Natural killer cell (primary cell): ENCODE measurements at regions not wholly inside any gene's neighbourhood (a gene's known extent, or its start where the extent isn't known, plus 50 kb on each side); places are given as distances from the start of the nearest gene placed in this dataset.
"Not testable (repeated sequence)": the region's sequence is repeated elsewhere in the genome, so short reads cannot be mapped to it uniquely, and the experiment has no call there.

Source experiments
- ATAC-seq, 3 donors: fragments of 150-1000 bp in 2 of 3; fragments of 200-7000 bp in 1 of 3; cut with Tn5 transposase; 1 replicate in 1 of 3; 2 replicates in 2 of 3; pipeline ENCODE4 v1.10.0; 2021; ENCODE audit warnings: mild to moderate bottlenecking in 2 of 3, moderate library complexity in 2 of 3
- DNase-seq, 2 donors: peaks; one replicate each; pipeline versions ENCODE4 v3.0.0 to v3.0.0-alpha.2; 2013 to 2021; ENCODE audit warnings: mixed read lengths in 1 of 2
- H3K27ac ChIP-seq: one replicate; pipeline ENCODE4 v1.5.1; 2013; ENCODE audit warnings: mild to moderate bottlenecking, low read length
- H3K27me3 ChIP-seq: one replicate; pipeline ENCODE4 v1.6.1; 2013; ENCODE audit warnings: low read length; ENCODE audit not compliant: control insufficient read depth, insufficient read depth
- H3K36me3 ChIP-seq: one replicate; pipeline ENCODE4 v1.6.1; 2013; ENCODE audit warnings: low read length; ENCODE audit not compliant: control insufficient read depth, insufficient read depth
- H3K4me1 ChIP-seq: one replicate; pipeline ENCODE4 v1.6.1; 2013; ENCODE audit warnings: low read length; ENCODE audit not compliant: control insufficient read depth, insufficient read depth
- H3K4me3 ChIP-seq: one replicate; pipeline ENCODE4 v1.5.1; 2013; ENCODE audit warnings: low read length
- H3K9me3 ChIP-seq: one replicate; pipeline ENCODE4 v1.6.1; 2013; ENCODE audit warnings: low read length; ENCODE audit not compliant: control insufficient read depth, insufficient read depth
- H3K27ac Mint-ChIP-seq, 2 donors: one replicate each; pipeline ENCODE4 v1.8.0; 2022; ENCODE audit warnings: mild to moderate bottlenecking in 2 of 2, mixed read lengths in 2 of 2, moderate library complexity in 1 of 2
- H3K27me3 Mint-ChIP-seq, 2 donors: one replicate each; pipeline ENCODE4 v1.8.0; 2022; ENCODE audit warnings: low read depth in 2 of 2, mixed read lengths in 2 of 2
- H3K36me3 Mint-ChIP-seq: one replicate; pipeline ENCODE4 v1.8.0; 2022; ENCODE audit warnings: mixed read lengths
- H3K4me1 Mint-ChIP-seq, 2 donors: one replicate each; pipeline ENCODE4 v1.8.0; 2022; ENCODE audit warnings: mixed read lengths in 2 of 2
- H3K4me3 Mint-ChIP-seq: one replicate; pipeline ENCODE4 v1.8.0; 2022; ENCODE audit warnings: mild to moderate bottlenecking, moderate library complexity, mixed read lengths
- H3K9me3 Mint-ChIP-seq, 2 donors: one replicate each; pipeline ENCODE4 v1.8.0; 2022; ENCODE audit warnings: mixed read lengths in 2 of 2
- WGBS: methylation state at CpG from one replicate; pipeline ENCODE4 v1.1.7; 2013; ENCODE audit warnings: missing lambda C conversion rate; ENCODE audit not compliant: insufficient coverage; 5-methylcytosine and 5-hydroxymethylcytosine counted together
- intact Hi-C: fragments of 100-400 bp; cut with micrococcal nuclease; formaldehyde crosslinking; loops from one replicate; pipeline ENCODE4 v1.14.2; 2022

GRCh38 chr2:87608377-87609166, 139.3 kb upstream of the PLGLB2 start:
- H3K4me1 Mint-ChIP-seq, H3K27ac Mint-ChIP-seq, H3K9me3 Mint-ChIP-seq, H3K4me1 ChIP-seq, H3K27me3 Mint-ChIP-seq, intact Hi-C loops, H3K9me3 ChIP-seq, H3K36me3 Mint-ChIP-seq, ATAC-seq, H3K27me3 ChIP-seq, H3K36me3 ChIP-seq, DNase-seq, H3K4me3 ChIP-seq, H3K27ac ChIP-seq, H3K4me3 Mint-ChIP-seq: not testable (repeated sequence)
- no CpG with 5 or more reads among the region's 3 CpGs for WGBS

GRCh38 chr2:87610974-87611373, 136.9 kb upstream of the PLGLB2 start:
- H3K9me3 Mint-ChIP-seq, H3K36me3 ChIP-seq, ATAC-seq, H3K4me1 Mint-ChIP-seq, H3K27ac ChIP-seq, H3K27me3 Mint-ChIP-seq, intact Hi-C loops, H3K4me3 Mint-ChIP-seq, H3K4me3 ChIP-seq, H3K4me1 ChIP-seq, H3K36me3 Mint-ChIP-seq, H3K27ac Mint-ChIP-seq, H3K9me3 ChIP-seq, H3K27me3 ChIP-seq, DNase-seq: not testable (repeated sequence)
- WGBS = no CpG with 5 or more reads among the region's 1 CpG

- H3K36me3 Mint-ChIP-seq, H3K4me1 Mint-ChIP-seq, DNase-seq, H3K9me3 Mint-ChIP-seq, ATAC-seq, H3K4me3 Mint-ChIP-seq, intact Hi-C loops, H3K4me1 ChIP-seq, H3K27me3 Mint-ChIP-seq, H3K4me3 ChIP-seq, H3K27ac Mint-ChIP-seq, H3K36me3 ChIP-seq, H3K27me3 ChIP-seq, H3K9me3 ChIP-seq, H3K27ac ChIP-seq: not testable (repeated sequence)
- no CpG with 5 or more reads among the region's 4 CpGs for WGBS
Measured at GRCh38 chr2:87611416-87611815, 136.5 kb upstream of the PLGLB2 start.

GRCh38 chr2:87611956-87612355, 135.9 kb upstream of the PLGLB2 start:
- H3K27me3 Mint-ChIP-seq, H3K4me1 Mint-ChIP-seq, ATAC-seq, intact Hi-C loops, DNase-seq, H3K36me3 Mint-ChIP-seq, H3K9me3 Mint-ChIP-seq, H3K4me3 Mint-ChIP-seq, H3K4me1 ChIP-seq, H3K9me3 ChIP-seq, H3K27me3 ChIP-seq, H3K27ac Mint-ChIP-seq, H3K36me3 ChIP-seq, H3K4me3 ChIP-seq, H3K27ac ChIP-seq: not testable (repeated sequence)
- WGBS = no CpG with 5 or more reads among the region's 2 CpGs

GRCh38 chr2:87614829-87615434, 133.0 kb upstream of the PLGLB2 start:
- H3K4me1 ChIP-seq, intact Hi-C loops, H3K4me3 ChIP-seq, H3K27me3 Mint-ChIP-seq, H3K4me1 Mint-ChIP-seq, H3K36me3 Mint-ChIP-seq, ATAC-seq, H3K4me3 Mint-ChIP-seq, H3K27ac ChIP-seq, H3K9me3 ChIP-seq, H3K36me3 ChIP-seq, H3K9me3 Mint-ChIP-seq, H3K27me3 ChIP-seq, H3K27ac Mint-ChIP-seq, DNase-seq: not testable (repeated sequence)

GRCh38 chr2:87619121-87619520, 128.8 kb upstream of the PLGLB2 start:
- H3K36me3 ChIP-seq, H3K27me3 ChIP-seq, H3K4me1 Mint-ChIP-seq, H3K36me3 Mint-ChIP-seq, H3K4me3 ChIP-seq, H3K4me1 ChIP-seq, H3K9me3 Mint-ChIP-seq, intact Hi-C loops, H3K27ac ChIP-seq, H3K27ac Mint-ChIP-seq, ATAC-seq, DNase-seq, H3K27me3 Mint-ChIP-seq, H3K4me3 Mint-ChIP-seq, H3K9me3 ChIP-seq: not testable (repeated sequence)

- H3K27me3 ChIP-seq, H3K9me3 ChIP-seq, H3K36me3 ChIP-seq, H3K27me3 Mint-ChIP-seq, ATAC-seq, DNase-seq, H3K9me3 Mint-ChIP-seq, H3K36me3 Mint-ChIP-seq, H3K27ac ChIP-seq, H3K4me1 ChIP-seq, H3K27ac Mint-ChIP-seq, H3K4me3 ChIP-seq, H3K4me1 Mint-ChIP-seq, intact Hi-C loops, H3K4me3 Mint-ChIP-seq: not testable (repeated sequence)
- WGBS = no CpG with 5 or more reads among the region's 4 CpGs
Measured at GRCh38 chr2:87621139-87621538, 126.7 kb upstream of the PLGLB2 start.

- intact Hi-C loops, H3K27ac ChIP-seq, H3K9me3 ChIP-seq, DNase-seq, H3K4me1 Mint-ChIP-seq, H3K4me3 ChIP-seq, H3K36me3 Mint-ChIP-seq, H3K4me1 ChIP-seq, H3K27me3 Mint-ChIP-seq, H3K27me3 ChIP-seq, ATAC-seq, H3K27ac Mint-ChIP-seq, H3K4me3 Mint-ChIP-seq, H3K36me3 ChIP-seq, H3K9me3 Mint-ChIP-seq: not testable (repeated sequence)
- WGBS = no CpG with 5 or more reads among the region's 4 CpGs
Measured at GRCh38 chr2:87622720-87623119, 125.2 kb upstream of the PLGLB2 start.
